Nucleus accumbens (tissue), 56 donors: ENCODE measurements at regions not wholly inside any gene's neighbourhood (a gene's known extent, or its start where the extent isn't known, plus 50 kb on each side); places are given as distances from the start of the nearest gene placed in this dataset.
A peak's percentile ranks its signal among the peaks of the same experiment; 100 is the strongest.

Experiments used
- DNase-seq, 56 donors: peaks; one replicate each; lab custom pipeline; 2025; lab: John Stamatoyannopoulos, UW

- no peak for DNase-seq
Observed at GRCh38 chr6:53418288-53418687, 69.5 kb upstream of the ELOVL5 start.

- DNase-seq, result no peak
Observed at GRCh38 chr6:53417141-53417540, 68.4 kb upstream of the ELOVL5 start.

GRCh38 chr6:53413326-53413725 lies 64.6 kb upstream of the ELOVL5 start:
- DNase-seq, result no peak

GRCh38 chr6:53412751-53413150 lies 64.0 kb upstream of the ELOVL5 start:
- DNase-seq, result no peak

- DNase-seq, result no peak
Observed at GRCh38 chr6:53412021-53412715, 63.4 kb upstream of the ELOVL5 start.

GRCh38 chr6:53411451-53411850 lies 62.7 kb upstream of the ELOVL5 start:
- DNase-seq, result no peak

GRCh38 chr6:53410508-53411258 lies 61.9 kb upstream of the ELOVL5 start:
- DNase-seq, result peak in 20 of 56 donors; percentile 0 to 55 (median 6)

- no peak for DNase-seq
Observed at GRCh38 chr6:53408826-53409225, 60.1 kb upstream of the ELOVL5 start.

GRCh38 chr6:53399027-53399344 lies 50.2 kb upstream of the ELOVL5 start:
- no peak for DNase-seq

- no peak for DNase-seq
Observed at GRCh38 chr6:53398247-53399026, 49.7 kb upstream of the ELOVL5 start.
